ENCODE measurements at regions not wholly inside any gene's neighbourhood (a gene's known extent, or its start where the extent isn't known, plus 50 kb on each side); places are given as distances from the start of the nearest gene placed in this dataset.

DNA sequence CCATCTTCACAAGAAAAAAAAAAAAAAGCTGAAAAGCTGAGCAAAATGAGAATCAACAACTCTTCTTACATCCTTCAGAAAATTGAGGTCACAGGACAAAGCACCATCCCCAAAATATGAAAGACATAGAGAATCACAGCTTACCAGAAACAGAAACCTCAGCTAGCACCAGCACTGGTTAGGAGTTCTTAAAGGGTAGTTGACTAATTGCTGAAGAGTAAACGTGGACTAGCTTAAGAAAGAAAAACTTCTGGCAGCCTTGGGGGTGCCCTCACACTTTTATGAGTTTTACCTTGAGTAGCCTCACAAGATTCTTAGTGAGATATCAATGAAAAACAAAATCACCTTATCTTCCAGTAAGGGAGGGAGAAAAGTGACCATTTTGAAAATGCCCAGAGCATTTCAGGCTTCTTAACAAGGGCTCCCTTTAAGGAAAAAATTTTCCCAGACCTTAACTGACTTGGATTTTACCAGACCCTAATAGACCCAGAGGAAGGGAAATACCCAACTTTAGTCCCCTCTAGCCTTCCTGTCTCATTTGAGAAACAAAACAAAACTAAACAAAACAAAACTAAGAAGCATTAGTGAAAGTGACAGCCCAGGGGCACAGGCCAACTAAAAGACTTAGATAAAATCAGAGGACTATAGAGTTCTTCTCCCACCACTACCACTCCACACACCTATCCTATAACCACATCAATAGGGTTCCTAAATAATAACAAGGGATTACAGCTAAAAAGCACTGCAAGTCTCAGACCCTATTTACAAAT lies 888.6 kb downstream of the DIAPH3 start:
- POLR2A ChIA-PET (ENCODE audit: unreplicated experiment): no interaction called here
- TF ChIP-seq, protein P1, sequence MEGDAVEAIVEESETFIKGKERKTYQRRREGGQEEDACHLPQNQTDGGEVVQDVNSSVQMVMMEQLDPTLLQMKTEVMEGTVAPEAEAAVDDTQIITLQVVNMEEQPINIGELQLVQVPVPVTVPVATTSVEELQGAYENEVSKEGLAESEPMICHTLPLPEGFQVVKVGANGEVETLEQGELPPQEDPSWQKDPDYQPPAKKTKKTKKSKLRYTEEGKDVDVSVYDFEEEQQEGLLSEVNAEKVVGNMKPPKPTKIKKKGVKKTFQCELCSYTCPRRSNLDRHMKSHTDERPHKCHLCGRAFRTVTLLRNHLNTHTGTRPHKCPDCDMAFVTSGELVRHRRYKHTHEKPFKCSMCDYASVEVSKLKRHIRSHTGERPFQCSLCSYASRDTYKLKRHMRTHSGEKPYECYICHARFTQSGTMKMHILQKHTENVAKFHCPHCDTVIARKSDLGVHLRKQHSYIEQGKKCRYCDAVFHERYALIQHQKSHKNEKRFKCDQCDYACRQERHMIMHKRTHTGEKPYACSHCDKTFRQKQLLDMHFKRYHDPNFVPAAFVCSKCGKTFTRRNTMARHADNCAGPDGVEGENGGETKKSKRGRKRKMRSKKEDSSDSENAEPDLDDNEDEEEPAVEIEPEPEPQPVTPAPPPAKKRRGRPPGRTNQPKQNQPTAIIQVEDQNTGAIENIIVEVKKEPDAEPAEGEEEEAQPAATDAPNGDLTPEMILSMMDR (conservative IDR thresholded peaks at IDR 0.05; ENCODE audit: low read depth, low read length): no peak
- TF ChIP-seq EZH2 (IDR thresholded peaks at IDR 0.05; ENCODE audit: low read length, unreplicated experiment) (no peak), EZH2phosphoT487 (IDR thresholded peaks at IDR 0.05; ENCODE audit: borderline replicate concordance, low read length) (no peak)
- DNase-seq (no peak), ATAC-seq (no peak)
- Histone ChIP-seq H3K9me3 (ENCODE audit: low read length) (no peaks in the 10 kb centered on the region), H2AFZ (ENCODE audit: low read length) (no peak overlapping the region), H3K9ac (ENCODE audit: low read length) (no peak overlapping the region), H3K36me3 (ENCODE audit: low read depth, low read length) (no peaks in the 10 kb centered on the region), H3K4me2 (ENCODE audit: low read length) (no peak overlapping the region), H3K9me2 (replicated peaks; ENCODE audit: low read length) (no peaks in the 10 kb centered on the region), H3K4me3 (ENCODE audit: low read length) (no peak overlapping the region), H3K79me2 (ENCODE audit: low read length) (no peaks in the 10 kb centered on the region), H3F3A (ENCODE audit: low read length, unreplicated experiment) (no peaks in the 10 kb centered on the region), H3K27me3 (ENCODE audit: low read length) (peaks cover 8% of the 10 kb centered on the region), H4K20me1 (ENCODE audit: low read length) (no peaks in the 10 kb centered on the region), H3K27ac (ENCODE audit: low read length) (no peak overlapping the region), H3K4me1 (ENCODE audit: insufficient read depth, low read length) (no peaks in the 10 kb centered on the region)
- BruUV-seq (replicated peaks): no TSS peak
- intact Hi-C loops (cut with micrococcal nuclease): no loop called here
- CTCF ChIA-PET: no interaction called here

DNA sequence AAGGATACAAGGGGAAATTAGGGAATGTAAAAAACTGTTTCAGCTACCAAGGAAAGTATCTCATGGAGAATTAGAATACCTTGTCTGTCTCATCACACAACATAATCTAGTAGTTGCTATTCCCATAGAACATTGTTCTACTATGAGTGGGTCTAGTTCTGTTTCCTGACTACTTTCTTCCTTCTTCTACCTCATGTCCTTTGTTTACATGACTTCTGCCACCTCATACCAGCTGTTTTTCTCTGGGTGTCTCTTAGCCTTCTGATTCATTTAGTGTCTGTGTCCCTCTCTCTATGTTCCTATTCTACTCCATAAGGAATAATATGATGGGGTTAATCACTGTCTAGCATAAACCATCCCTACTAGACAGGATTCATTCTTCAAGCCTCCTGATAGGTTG lies 887.3 kb downstream of the DIAPH3 start:
- no peaks in the 10 kb centered on the region for H3K36me3 ChIP-seq (ENCODE audit: low read depth, low read length)
- TF ChIP-seq EZH2 (IDR thresholded peaks at IDR 0.05; ENCODE audit: low read length, unreplicated experiment) (no peak), EZH2phosphoT487 (IDR thresholded peaks at IDR 0.05; ENCODE audit: borderline replicate concordance, low read length) (no peak)
- TF ChIP-seq, protein P1 (conservative IDR thresholded peaks at IDR 0.05; ENCODE audit: low read depth, low read length): no peak
- no peak overlapping the region for H3K4me3 ChIP-seq (ENCODE audit: low read length)
- H3K9me3 ChIP-seq (ENCODE audit: low read length): no peaks in the 10 kb centered on the region
- no peaks in the 10 kb centered on the region for H4K20me1 ChIP-seq (ENCODE audit: low read length)
- H3K4me2 ChIP-seq (ENCODE audit: low read length): no peak overlapping the region
- CTCF ChIA-PET: no interaction called here
- DNase-seq (no peak), ATAC-seq (no peak)
- no TSS peak for BruUV-seq (replicated peaks)
- no peak overlapping the region for H3K27ac ChIP-seq (ENCODE audit: low read length)
- no peak overlapping the region for H3K9ac ChIP-seq (ENCODE audit: low read length)
- no peaks in the 10 kb centered on the region for H3F3A ChIP-seq (ENCODE audit: low read length, unreplicated experiment)
- H2AFZ ChIP-seq (ENCODE audit: low read length): no peak overlapping the region
- intact Hi-C loops (cut with micrococcal nuclease): no loop called here
- no peaks in the 10 kb centered on the region for H3K79me2 ChIP-seq (ENCODE audit: low read length)
- H3K4me1 ChIP-seq (ENCODE audit: insufficient read depth, low read length): no peaks in the 10 kb centered on the region
- peaks cover 21% of the 10 kb centered on the region for H3K27me3 ChIP-seq (ENCODE audit: low read length)
- no peaks in the 10 kb centered on the region for H3K9me2 ChIP-seq (replicated peaks; ENCODE audit: low read length)
- POLR2A ChIA-PET (ENCODE audit: unreplicated experiment): no interaction called here

DNA sequence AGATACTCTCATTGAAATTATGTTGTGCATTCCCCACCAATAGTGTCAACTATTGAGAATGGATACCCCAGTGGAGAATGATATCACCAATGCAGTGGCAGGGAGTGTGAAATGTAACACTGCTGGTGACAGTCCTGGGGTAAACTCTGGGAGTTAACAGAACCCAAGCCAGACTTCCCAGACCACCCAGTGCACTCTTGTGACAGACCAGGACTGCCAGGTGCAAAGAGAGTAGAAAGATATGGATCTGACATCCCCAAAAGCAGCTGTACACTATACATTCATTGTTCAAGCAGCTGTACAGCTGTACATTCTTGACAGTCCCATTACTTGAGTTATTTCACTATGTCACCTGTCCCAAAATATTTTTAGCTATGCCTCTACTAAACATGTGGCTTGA lies 886.6 kb downstream of the DIAPH3 start:
- POLR2A ChIA-PET (ENCODE audit: unreplicated experiment): no interaction called here
- H3K9me2 ChIP-seq (replicated peaks; ENCODE audit: low read length): no peaks in the 10 kb centered on the region
- H3K9me3 ChIP-seq (ENCODE audit: low read length): no peaks in the 10 kb centered on the region
- no peak overlapping the region for H3K27ac ChIP-seq (ENCODE audit: low read length)
- DNase-seq (no peak), ATAC-seq (no peak)
- H3K4me3 ChIP-seq (ENCODE audit: low read length): no peak overlapping the region
- no peaks in the 10 kb centered on the region for H3K4me1 ChIP-seq (ENCODE audit: insufficient read depth, low read length)
- H3K36me3 ChIP-seq (ENCODE audit: low read depth, low read length): no peaks in the 10 kb centered on the region
- H4K20me1 ChIP-seq (ENCODE audit: low read length): no peaks in the 10 kb centered on the region
- H3F3A ChIP-seq (ENCODE audit: low read length, unreplicated experiment): no peaks in the 10 kb centered on the region
- H3K79me2 ChIP-seq (ENCODE audit: low read length): no peaks in the 10 kb centered on the region
- CTCF ChIA-PET: no interaction called here
- H2AFZ ChIP-seq (ENCODE audit: low read length): no peak overlapping the region
- TF ChIP-seq EZH2 (IDR thresholded peaks at IDR 0.05; ENCODE audit: low read length, unreplicated experiment) (no peak), EZH2phosphoT487 (IDR thresholded peaks at IDR 0.05; ENCODE audit: borderline replicate concordance, low read length) (no peak)
- TF ChIP-seq, protein P1 (conservative IDR thresholded peaks at IDR 0.05; ENCODE audit: low read depth, low read length): no peak
- peaks cover 22% of the 10 kb centered on the region for H3K27me3 ChIP-seq (ENCODE audit: low read length)
- intact Hi-C loops (cut with micrococcal nuclease): no loop called here
- no peak overlapping the region for H3K9ac ChIP-seq (ENCODE audit: low read length)
- H3K4me2 ChIP-seq (ENCODE audit: low read length): no peak overlapping the region
- no TSS peak for BruUV-seq (replicated peaks)
